Ecto neural progenitor cell (in vitro differentiated cells): ENCODE measurements at regions not wholly inside any gene's neighbourhood (a gene's known extent, or its start where the extent isn't known, plus 50 kb on each side); places are given as distances from the start of the nearest gene placed in this dataset.

ENCODE experiments used
- DNase-seq: peaks from one replicate; pipeline ENCODE4 v3.0.0-alpha.2; 2018; ENCODE audit warnings: low spot score

DNA sequence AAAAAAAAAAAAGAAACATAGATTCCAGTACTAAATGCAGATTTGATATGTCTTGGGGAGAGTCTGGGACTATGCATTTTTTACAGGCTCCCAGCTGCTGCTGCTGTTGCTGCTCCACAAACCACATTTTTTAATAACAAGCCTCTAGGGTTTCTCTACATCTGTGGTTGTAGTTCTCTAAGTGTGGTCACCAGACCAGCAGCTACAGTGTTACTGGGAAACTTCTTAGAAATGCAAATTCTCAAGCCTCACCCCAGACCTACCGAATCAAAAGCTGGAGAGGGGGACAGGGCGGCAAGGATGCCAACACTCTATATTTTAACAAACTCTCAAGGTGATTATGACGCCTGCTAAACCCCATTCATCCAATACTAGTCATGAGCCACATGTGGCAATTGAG, 293.4 kb upstream of the PTGER4 start:
- no peak for DNase-seq

DNA sequence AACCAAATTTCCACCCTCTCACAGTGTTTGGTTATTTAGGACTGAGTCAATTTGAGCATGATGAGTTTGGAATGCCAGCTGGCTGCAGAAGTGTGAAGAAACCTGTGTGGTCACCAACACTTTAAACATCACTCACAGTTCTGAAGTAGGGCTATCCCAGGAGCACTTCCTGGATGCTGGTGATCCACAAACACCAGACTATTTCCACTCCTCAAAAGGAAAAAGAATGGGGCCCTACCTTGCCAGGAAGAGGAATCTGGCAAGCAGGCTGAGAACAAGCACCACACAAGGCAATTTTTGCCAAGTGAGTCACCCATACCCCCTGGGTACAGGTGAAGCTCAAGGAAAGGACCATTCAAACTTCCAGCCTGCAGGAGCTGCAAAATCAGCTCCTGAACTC, 294.2 kb upstream of the PTGER4 start:
- DNase-seq, result no peak

DNA sequence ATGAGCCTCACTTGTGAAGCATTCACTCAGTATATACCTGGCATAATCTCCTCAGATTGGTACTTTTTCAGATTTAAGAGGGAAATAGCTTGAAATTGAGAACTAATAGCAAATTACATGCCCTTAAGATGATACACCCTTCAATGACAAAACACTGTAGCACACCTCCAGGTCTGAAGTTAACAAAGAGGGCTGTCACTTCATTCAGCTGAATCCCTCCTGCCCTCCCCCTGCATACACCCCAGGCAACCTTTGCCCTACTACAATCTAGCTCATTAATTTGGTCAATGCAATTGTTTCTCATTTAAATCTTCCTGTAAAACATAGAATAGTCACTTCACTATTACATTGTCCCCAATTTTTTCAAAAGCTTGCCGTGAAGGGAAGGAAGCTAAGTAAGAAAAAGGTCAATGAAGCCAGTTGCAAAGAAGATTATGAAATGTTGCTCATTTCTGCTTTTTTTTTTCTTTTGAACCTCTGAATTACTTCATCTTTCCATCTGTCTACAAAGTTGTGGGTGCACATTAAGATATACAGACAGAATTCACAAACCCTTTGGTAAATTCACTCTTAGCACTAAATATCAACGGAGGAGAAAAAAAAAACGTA, 294.8 kb upstream of the PTGER4 start:
- no peak for DNase-seq

DNA sequence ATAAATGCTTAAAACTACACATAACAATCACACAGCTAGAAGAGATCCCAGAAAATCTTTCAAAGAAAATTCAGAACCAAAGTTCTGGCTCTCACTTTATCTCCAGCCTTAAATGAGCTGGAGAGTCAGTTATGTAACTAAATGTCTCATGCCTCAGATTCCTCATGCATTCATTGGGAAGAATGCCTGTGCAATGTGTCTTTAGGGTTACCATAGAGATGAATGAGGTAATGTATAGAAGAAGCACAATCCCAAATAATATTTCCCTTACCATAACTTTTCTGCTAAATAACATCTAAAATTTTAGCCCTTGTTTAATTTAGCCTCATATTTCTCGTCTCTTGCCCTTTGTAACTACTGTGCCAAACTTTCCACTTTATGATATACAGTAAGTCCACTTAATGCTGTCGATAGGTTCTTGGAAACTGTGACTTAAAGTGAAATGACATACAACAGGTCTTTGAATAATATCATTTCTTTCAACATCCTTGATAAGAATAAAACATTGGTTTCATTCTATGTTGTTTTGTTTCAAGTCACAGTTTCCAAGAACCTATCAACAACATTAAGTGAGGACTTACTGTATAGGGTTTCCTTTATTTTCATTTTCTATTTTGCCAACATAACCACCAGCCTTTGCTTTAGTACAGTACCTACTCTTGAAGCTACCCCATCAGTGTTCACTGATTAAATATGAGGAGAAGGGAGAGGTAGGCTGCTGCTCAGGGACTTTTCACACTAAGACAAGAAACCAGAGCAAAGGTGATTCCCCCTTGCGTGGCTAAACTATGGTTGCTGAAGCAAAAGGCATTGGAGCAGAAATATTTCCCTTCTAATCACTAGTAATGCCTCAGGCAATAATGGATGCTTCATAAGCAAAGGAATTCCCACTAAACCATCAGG, 295.7 kb upstream of the PTGER4 start:
- no peak for DNase-seq

DNA sequence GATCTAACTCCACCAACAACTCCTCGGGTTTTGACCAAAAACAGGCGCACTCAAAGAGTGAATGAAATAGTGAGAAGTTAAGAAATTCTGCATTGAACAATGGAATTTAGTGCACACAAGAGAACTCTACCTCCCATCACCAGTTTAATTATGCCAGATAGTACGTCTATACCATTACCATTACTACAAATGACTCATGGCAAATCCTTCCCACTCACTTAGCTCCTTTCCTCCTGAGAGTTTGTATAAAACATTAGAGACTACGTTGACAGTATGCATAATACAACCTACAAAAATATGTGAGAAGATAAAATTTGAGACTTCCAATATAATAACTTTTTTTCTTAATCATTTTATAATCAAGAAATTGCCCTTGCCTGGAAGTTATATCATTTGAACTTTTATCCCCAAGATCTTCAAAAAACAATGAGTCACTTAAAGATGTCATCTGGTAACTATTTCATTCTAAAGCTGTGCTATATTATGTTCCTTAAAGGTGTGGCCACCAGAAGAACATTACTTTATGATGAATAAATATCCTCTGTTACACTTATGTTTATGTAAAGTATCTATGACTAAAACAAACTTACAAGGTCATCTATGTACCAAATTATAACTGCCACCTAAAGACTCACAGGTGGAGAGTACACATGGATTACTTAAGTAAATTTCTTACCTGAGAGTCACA, 297.9 kb upstream of the PTGER4 start:
- DNase-seq, result no peak

DNA sequence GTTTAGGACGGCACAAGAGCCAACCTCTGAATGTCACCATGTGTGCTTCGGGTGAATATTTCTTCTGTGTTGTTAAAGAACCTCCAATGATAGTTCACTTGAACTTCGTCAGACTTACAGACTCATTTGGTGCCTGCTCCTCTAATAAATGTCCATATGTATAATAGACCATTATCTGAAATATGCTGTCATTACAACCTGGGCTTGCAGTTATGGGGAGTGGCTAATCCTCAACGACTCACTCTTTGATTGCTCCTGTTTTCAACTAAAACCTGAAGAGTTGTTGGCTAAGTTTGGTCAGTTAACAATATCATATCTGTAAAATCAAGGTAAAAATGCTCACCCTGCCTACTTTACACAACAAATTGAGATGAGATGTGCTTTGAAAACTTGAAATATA, 298.7 kb upstream of the PTGER4 start:
- DNase-seq, result no peak

DNA sequence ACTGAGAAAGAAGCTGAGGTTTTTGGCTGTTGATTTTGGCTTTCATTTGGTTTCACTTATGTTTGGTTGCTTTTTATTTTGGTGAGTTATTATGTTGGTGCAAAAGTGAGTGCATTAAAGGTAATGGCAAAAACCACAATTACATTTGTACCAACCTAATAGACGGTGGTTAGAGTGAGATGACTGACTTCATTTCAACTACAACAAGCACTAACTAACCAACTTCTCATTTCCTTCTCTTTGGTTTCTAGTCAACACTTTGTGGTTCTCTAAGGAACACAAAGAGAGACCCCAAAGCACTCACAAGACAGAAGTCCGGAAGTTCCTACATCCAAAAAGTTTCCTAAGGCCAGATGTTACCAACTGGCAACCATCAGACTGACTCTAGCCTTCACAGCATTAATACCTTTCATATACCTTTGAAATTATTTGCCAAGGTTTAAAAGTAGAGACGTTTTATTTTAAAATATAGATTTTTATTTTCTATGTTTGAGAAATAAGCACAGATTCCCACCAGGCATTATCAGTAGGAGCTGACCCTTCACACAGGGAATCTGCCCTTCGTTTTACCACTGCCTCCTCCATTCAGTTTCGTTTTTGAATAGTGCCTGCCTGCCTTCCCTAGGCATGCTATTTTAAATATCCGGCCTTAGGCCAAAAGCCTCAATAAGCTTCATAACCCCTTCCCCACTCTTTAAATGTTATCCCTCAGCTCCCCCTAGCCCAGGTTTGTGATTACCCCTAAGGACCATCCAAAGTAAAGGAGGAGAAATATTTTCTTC, 301.1 kb upstream of the PTGER4 start:
- no peak for DNase-seq

DNA sequence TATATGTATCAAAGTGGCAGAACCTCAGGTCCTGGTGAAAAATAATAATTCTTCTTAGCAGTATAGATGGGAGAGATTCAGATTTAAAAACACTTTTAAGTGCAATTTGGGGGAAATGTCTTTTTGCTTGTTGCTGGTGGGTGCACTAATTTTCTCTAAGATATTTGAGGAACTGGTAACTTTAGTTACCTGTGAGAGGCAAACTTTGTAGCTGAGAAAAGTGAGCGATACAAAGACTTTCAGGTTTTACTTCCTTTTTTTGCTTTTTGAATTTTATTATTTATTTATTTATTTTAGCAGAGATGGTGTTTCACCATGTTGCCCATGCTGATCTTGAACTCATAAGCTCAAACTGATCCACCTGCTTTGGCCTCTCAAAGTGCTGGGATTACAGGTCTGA, 303.1 kb upstream of the PTGER4 start:
- DNase-seq, result no peak

DNA sequence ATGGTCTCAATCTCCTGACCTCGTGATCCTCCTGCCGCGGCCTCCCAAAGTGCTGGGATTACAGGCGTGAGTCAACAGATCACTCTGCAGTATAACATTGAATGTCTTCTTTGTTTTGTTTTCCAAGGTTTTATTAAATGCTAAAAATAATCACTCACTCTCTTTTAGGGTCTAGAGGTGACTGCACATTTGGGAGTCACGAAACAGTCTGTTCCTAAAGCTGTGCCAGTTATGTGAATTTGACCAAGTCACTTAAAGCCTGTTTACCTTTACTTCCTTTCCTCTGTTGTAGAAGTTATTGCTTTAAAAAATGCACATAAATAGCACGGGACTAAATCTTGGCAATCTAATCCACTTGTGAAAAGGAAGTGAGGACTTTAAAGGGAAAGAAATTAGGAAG, 304.9 kb upstream of the PTGER4 start:
- no peak for DNase-seq

DNA sequence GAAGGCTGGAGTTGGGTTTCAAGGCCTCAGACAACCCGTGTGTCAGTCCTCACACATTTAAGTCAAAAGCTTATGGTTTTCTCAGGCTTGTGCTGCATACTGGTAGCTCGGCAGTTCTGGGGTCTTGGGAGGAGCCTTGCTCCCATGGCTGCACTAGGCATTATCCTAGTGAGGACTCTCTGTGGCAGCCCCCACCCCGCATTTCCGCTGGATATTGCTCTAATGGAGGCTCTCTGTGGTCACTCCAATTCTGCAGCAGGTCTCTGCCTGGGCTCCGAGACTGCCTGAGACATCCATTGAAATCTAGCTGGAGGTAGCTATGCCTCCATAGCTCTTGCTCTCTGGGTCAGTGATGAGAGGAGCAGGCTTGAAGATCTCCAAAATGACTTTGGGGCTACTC, 311.5 kb upstream of the PTGER4 start:
- DNase-seq, result no peak

DNA sequence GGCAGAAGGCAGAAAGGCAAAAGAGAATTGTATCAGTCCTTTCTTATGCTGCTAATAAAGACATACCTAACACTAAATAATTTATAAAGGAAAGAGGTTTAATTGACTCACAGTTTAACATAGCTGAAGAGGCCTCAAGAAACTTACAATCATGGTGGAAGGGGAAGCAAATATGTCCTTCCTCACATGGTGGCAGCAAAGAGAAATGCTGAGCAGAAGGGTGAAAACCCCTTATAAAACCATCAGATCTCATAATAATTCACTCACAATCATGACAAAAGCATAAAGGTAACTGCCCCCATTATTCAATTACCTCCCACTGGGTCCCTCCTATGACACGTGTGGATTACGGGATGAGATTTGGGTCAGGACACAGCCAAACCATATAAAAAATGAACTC, 312.5 kb upstream of the PTGER4 start:
- no peak for DNase-seq

DNA sequence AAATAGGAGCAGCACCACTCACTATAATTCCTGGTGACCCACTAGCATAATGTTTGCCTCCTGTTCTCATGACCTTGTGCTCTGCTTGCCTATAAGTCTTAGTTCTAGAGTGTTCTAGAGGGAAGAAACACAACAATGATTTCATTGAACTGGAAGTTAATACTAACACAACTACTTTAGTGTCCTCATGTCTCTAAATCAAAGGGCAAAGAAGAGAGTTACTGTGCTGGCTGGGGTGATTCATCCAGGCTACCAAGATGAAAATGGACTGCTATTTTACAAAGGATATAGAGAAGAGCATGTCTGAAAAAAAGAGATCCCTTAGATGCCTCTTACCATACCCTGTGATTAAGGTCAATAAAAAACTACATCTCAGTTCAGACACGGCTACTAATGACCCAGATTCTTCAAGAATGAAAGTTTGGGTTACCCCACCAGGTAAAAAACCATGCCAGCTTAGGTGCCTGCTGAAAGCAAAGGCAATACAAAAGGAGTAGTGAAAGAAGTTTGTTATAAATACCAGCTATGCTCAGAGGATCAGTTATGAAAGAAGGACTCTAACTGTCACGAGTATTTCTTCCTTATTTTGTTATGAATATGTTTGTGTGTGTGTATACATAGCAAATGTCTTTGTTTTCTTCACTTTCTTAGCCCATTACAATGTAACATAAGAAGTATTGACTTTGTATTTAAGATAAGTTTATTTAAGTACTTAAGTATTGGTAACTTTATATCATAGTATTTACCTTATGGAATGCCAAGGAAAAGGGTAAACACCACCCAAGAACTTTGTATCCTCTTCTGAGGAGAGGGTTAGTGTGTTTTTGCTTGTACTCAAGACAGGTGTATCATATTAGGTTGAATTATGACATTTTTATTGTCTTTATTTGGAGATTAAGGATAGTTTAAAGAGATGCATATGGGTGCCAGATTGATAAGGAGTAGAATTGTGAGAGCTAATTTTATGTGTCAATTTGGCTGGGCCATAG, 314.1 kb upstream of the PTGER4 start:
- no peak for DNase-seq

DNA sequence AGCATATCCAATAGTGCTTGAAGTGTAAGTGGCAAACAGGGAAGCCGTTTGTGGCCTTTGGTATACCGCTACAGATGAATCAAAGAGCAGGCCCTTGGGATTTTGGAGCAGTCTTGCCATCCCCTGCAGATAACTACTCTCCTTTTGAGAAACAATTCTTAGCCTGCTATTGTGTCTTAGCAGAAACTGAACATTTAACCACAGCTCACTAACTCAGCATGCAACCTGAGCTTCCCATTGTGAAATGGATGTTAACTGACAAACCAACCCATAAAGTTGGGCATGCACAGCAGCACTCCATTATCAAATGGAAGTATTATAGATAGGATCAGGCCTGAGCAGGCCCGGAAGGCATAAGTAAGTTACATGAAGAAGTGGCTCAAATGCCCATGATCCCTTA, 315.3 kb upstream of the PTGER4 start:
- DNase-seq, result no peak

DNA sequence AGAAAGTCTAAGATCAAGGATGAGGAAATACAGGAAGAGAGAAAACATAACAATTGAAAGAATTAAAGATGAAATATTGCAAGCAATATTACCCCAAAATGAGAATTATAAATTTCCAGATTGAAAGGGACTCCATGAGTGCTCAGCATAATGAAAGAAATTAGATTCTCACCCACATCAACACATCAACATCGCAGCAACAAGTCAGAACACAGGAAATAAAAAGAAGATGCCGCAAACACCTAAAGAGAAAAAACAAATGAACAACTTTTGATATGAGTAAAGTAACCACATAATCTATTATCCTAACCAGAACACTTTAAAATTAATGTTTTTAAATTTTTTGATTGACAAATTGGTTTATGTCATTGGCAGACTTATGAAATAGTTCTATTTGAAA, 318.3 kb upstream of the PTGER4 start:
- DNase-seq, result no peak

DNA sequence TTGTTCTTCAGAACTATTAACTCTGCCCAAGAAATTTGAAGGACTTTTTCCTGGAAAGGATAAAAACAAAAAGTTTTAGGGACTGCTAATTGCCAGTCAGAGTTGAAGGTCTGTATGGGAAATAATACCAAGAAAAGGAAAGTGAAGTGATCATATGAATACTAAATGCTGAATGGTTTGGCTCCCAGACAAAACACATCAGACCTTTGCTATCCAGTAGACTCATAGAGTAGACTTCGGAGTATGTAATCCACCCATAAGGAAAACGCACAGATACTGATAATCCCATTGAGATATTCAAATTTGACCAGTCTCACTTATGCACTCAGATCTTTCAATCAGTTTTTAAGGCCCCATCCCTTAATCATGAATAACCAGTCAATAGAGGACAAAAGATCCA, 319.0 kb upstream of the PTGER4 start:
- DNase-seq, result no peak

DNA sequence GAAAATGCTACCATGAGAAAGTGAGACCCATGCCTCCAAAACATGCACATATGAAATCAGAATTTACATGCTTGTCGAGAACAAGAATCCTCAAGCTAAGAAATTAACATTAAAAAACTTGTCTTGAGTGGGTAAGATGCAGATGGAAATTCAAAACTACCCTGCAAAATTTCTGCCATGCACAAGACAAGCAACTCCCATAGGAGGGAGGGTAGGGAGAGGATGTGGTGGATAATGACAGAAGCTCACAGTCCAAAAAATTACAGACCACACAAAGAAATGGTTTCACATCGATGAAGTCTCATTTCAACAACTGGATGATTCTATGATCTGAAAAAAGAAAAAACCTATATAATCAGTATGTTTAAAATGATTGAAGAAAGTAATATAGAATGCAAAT, 319.9 kb upstream of the PTGER4 start:
- DNase-seq, result no peak

DNA sequence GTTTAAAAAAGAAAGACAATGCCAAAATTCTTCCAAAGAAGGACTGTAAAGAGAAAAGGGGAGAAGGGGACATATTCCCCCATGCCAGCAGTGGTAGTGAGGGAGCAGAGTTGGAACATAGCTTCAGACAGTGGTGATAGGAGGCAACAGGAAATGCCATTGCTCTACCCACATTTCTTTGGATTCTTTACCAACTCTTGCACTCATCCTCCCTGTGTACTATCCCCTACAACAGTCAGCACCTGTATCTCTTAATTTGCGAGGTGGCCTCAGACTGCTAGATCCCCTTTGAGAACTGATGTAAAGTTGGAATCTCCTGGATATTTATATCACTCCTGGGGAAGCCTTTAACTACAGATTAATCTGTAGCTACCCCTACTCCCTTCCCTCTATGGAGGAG, 320.6 kb upstream of the PTGER4 start:
- no peak for DNase-seq

DNA sequence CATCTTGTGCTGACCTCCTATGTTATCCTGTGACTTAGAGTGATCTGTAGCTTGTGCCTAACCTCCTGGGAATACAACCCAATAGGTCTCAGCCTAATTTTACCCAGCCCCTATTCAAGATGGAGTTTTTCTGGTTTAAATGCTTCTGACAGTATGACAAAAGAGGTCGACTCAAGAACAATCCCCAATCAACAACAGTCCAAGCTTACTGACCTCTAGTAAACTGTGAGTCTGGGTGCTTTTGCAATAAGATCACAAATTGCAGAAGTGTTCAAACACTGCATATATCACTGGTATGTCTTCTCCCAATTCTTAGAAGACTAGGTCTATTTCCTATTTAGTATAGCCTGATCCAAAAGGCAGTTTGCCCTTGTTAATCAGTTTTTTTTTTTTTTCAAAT, 323.5 kb upstream of the PTGER4 start:
- no peak for DNase-seq

DNA sequence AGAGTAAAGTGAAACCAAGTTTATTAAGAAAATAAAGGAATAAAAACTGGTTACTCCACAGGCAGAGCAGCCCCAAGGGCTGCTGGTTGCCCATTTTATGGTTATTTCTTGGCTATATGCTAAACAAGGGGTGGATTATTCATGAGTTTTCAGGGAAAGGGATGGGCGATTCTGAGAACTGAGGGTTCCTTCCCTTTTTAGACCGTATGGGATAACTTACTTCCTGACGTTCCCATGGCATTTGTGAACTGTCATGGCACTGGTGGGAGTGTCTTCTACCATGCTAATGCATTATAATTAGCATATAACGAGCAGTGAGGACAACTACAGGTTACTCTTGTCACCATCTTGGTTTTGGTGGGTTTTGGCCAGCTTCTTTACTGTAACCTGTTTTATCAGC, 323.9 kb upstream of the PTGER4 start:
- DNase-seq, result no peak

DNA sequence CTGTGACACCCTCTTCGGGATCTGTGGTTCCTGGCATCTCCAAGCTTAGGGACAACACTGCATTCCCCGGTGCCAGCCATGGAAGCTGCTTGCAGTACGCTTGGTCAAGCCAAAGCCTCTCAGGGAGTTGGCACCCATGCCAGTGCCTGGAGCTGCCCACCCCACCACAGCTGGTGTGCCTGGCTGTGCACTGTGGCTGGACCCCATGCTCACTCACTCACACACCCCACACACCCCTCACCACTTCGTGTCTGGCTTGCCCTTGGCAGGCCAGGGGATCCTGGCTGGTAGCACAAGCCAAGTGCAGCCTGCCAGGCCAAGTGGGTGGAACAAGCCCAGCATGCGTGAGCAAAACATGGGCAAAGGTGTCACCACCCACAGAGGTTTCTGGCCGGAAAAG, 324.5 kb upstream of the PTGER4 start:
- DNase-seq, result no peak

DNA sequence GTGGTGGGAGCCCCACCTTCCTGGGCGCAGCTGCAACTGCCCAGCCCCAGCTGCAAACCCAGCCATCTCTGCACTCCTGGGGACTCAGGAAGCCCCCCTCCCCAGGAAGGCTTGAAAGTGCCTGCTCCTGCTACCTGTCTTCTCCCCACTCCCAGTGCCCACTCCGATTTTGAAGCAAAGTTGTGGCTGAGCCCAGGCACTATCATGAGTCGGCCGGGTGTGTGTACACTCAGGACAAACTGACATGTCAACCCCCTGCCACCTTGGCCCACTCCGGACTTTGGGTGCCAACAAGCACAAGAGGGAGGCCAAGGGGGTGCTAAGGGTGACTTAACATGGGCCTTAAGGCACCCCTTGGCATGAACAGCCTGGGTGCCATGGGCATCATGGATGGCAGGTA, 325.5 kb upstream of the PTGER4 start:
- DNase-seq, result no peak
